ENCODE measurements at regions not wholly inside any gene's neighbourhood (a gene's known extent, or its start where the extent isn't known, plus 50 kb on each side); places are given as distances from the start of the nearest gene placed in this dataset.

DNA sequence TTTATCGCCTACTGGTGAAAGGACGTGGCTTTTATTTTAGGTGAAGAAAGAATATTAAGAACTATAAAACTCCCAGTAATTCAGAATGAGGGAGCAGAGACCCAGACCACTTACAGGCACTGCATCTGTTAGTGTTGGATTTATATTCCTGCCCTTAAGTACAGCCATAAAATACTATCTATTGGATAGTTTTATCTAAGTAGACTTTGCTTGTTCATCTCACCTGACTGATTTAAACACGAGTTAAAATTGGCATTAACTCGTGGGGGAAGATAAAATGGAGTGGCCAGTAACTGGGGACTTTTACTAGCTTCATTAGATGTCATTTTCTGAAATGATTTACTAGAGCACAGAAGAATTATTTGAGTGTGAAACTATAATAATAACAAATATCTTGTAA, 1377.5 kb upstream of the TMEM132C start:
- H3K36me3 ChIP-seq (ENCODE audit: insufficient read depth, low read length), result no peaks in the 10 kb centered on the region
- H3K9me3 ChIP-seq (ENCODE audit: control insufficient read depth, insufficient read depth, low read length), result no peaks in the 10 kb centered on the region
- H3K4me1 ChIP-seq (ENCODE audit: insufficient read depth, low read length), result no peaks in the 10 kb centered on the region
- H3K9ac ChIP-seq (ENCODE audit: low read depth, low read length), result no peak overlapping the region

DNA sequence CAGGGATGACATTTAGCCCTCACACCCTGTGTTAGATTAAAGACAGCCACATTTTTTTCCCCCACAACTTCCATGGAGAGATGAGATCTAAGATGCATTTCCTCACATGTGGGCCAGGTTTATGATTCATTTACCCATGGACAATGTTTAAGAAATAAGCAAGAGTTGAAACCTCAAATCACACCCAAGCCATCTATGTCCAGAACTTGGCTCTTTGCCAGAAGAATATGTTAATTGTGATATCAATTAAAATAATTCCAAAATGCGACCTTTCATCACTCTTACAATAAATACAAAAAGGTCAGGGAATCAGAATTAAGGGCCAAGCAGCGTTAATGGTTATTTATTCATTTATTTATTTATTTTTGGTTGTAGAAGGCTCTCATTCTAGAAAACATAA, 1376.9 kb upstream of the TMEM132C start:
- no peak overlapping the region for H3K9ac ChIP-seq (ENCODE audit: low read depth, low read length)
- H3K36me3 ChIP-seq (ENCODE audit: insufficient read depth, low read length), result no peaks in the 10 kb centered on the region
- no peaks in the 10 kb centered on the region for H3K9me3 ChIP-seq (ENCODE audit: control insufficient read depth, insufficient read depth, low read length)
- no peaks in the 10 kb centered on the region for H3K4me1 ChIP-seq (ENCODE audit: insufficient read depth, low read length)

GRCh38 chr12:126891789-126892188, 1375.2 kb upstream of the TMEM132C start:
- Histone ChIP-seq H3K36me3 (ENCODE audit: insufficient read depth, low read length) (no peaks in the 10 kb centered on the region), H3K4me1 (ENCODE audit: insufficient read depth, low read length) (no peaks in the 10 kb centered on the region), H3K9me3 (ENCODE audit: control insufficient read depth, insufficient read depth, low read length) (no peaks in the 10 kb centered on the region), H3K9ac (ENCODE audit: low read depth, low read length) (no peak overlapping the region)

DNA sequence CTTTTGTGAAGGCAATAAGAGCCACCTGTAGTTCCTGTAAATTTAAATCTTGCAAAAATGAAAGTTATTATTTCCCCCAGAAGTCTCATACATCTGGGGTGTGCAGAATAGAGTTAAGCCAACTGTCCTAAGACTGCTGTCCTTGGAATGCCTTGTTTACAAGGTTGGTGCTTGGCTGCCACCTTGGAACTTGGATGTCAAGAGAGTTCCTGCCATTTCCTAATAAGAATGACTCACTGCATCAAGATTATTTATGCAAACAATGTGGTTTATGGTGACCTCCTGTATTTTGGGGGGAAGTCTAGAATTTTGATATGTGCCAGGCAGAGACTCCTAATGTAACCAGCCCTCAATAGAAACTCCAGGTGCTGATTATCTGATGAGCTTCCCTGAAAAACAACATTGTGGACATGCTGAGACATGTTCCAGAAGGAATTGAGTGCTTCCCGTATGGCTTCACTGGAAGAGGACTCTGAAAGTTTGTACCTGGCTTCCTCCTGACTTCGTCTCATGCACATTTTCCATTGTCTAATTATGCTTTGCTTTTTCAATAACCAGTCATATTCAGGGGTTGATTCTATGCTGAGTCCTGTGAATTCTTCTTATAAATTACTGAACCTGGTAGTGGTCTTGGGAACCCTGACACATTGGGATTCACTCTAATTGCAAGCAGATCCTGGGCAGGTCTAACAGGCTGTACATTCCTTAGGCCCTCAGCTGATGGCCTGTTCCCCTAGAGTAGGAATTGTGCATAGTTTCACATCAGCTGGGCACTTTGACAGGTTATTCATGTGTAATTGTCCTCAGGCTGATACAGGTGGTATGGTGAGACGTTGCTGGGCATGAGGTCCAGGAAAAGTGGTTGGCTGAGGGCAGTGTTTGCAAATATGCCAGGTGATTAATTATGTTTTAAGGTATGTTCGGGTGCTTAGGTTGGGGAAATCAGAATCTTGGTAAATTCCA, 1370.7 kb upstream of the TMEM132C start:
- no peak overlapping the region for H3K9ac ChIP-seq (ENCODE audit: low read depth, low read length)

GRCh38 chr12:126897102-126897501, 1369.9 kb upstream of the TMEM132C start:
- Histone ChIP-seq H3K36me3 (ENCODE audit: insufficient read depth, low read length) (no peaks in the 10 kb centered on the region), H3K9me3 (ENCODE audit: control insufficient read depth, insufficient read depth, low read length) (no peaks in the 10 kb centered on the region), H3K4me1 (ENCODE audit: insufficient read depth, low read length) (peaks cover 10% of the 10 kb centered on the region), H3K9ac (ENCODE audit: low read depth, low read length) (no peak overlapping the region)

More for the DNA sequence above, 1370.7 kb upstream of the TMEM132C start:
- Histone ChIP-seq H3K4me1 (ENCODE audit: insufficient read depth, low read length) (peaks cover 10% of the 10 kb centered on the region), H3K36me3 (ENCODE audit: insufficient read depth, low read length) (no peaks in the 10 kb centered on the region), H3K9me3 (ENCODE audit: control insufficient read depth, insufficient read depth, low read length) (no peaks in the 10 kb centered on the region)

DNA sequence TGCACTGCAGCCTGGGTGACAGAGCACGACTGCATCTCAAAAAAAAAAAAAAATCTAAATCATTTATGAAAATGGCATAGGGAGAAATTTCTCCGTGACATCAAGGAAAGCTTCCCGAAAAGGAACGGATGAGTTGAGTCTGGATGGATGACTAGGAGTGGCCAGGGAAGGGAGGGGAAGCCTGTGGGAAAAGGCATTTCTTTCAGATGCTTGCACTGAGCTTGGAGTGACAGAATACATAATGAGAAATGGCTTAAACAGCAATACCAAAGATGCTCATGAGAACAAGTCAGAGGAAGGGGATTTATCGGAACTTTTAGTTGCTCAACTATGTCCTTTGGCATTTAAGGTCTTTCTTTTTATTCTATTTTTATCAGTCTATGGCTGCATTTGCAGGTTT, 1369.2 kb upstream of the TMEM132C start:
- H3K4me1 ChIP-seq (ENCODE audit: insufficient read depth, low read length), result peaks cover 15% of the 10 kb centered on the region
- no peaks in the 10 kb centered on the region for H3K36me3 ChIP-seq (ENCODE audit: insufficient read depth, low read length)
- no peak overlapping the region for H3K9ac ChIP-seq (ENCODE audit: low read depth, low read length)
- no peaks in the 10 kb centered on the region for H3K9me3 ChIP-seq (ENCODE audit: control insufficient read depth, insufficient read depth, low read length)

DNA sequence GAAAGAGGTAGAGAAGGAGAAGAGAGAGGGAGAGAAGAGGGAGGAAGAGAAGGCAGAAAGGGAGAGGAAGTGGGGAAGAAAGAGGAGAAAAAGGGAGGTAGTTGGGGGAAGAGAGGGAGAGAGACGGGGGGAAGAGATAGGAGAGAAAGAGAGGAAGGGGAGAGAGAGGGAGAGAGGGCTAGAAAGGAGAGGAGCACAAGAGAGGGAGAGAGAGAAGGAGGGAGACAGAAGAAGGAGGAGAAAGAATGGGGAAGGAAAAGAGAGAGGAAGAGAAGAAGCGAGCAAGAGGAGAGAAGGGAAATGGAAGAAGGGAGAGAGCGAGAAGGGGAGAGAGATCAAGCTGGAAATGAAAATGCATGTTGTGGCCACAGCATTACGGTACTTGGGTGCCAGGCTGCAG, 1368.4 kb upstream of the TMEM132C start:
- no peaks in the 10 kb centered on the region for H3K36me3 ChIP-seq (ENCODE audit: insufficient read depth, low read length)

GRCh38 chr12:126899926-126900792, 1366.8 kb upstream of the TMEM132C start:
- no peak overlapping the region for H3K9ac ChIP-seq (ENCODE audit: low read depth, low read length)
- H3K9me3 ChIP-seq (ENCODE audit: control insufficient read depth, insufficient read depth, low read length), result no peaks in the 10 kb centered on the region
- peaks cover 20% of the 10 kb centered on the region for H3K4me1 ChIP-seq (ENCODE audit: insufficient read depth, low read length)
- H3K36me3 ChIP-seq (ENCODE audit: insufficient read depth, low read length), result no peaks in the 10 kb centered on the region

More for the DNA sequence above, 1368.4 kb upstream of the TMEM132C start:
- no peak overlapping the region for H3K9ac ChIP-seq (ENCODE audit: low read depth, low read length)
- H3K9me3 ChIP-seq (ENCODE audit: control insufficient read depth, insufficient read depth, low read length), result no peaks in the 10 kb centered on the region
- peaks cover 19% of the 10 kb centered on the region for H3K4me1 ChIP-seq (ENCODE audit: insufficient read depth, low read length)

- no peak overlapping the region for H3K9ac ChIP-seq (ENCODE audit: low read depth, low read length)
- H3K36me3 ChIP-seq (ENCODE audit: insufficient read depth, low read length), result no peaks in the 10 kb centered on the region
- peaks cover 32% of the 10 kb centered on the region for H3K4me1 ChIP-seq (ENCODE audit: insufficient read depth, low read length)
- no peaks in the 10 kb centered on the region for H3K9me3 ChIP-seq (ENCODE audit: control insufficient read depth, insufficient read depth, low read length)
These were observed 1363.7 kb upstream of the TMEM132C start for GRCh38 chr12:126903027-126903876.

DNA sequence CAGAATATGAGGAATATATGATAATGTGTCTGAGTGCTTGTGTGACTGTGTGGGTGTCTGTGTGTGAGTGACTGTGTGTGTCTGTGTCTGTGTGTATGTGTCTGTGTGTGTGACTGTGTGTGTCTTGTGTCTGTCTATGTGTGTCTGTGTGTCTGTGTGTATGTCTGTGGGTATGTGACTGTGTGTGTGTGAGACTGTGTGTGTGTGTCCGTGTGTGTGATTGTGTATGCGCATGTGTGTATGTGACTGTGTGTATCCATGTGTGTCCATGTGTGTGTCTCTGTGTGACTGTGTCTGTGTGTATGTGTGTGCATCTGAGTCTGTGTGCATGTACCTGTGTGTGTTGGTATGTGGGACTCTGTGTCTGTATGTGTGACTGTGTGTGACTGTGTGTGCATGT, 1361.2 kb upstream of the TMEM132C start:
- Histone ChIP-seq H3K9ac (ENCODE audit: low read depth, low read length) (no peak overlapping the region), H3K4me1 (ENCODE audit: insufficient read depth, low read length) (peaks cover 27% of the 10 kb centered on the region), H3K9me3 (ENCODE audit: control insufficient read depth, insufficient read depth, low read length) (no peaks in the 10 kb centered on the region), H3K36me3 (ENCODE audit: insufficient read depth, low read length) (no peaks in the 10 kb centered on the region)

DNA sequence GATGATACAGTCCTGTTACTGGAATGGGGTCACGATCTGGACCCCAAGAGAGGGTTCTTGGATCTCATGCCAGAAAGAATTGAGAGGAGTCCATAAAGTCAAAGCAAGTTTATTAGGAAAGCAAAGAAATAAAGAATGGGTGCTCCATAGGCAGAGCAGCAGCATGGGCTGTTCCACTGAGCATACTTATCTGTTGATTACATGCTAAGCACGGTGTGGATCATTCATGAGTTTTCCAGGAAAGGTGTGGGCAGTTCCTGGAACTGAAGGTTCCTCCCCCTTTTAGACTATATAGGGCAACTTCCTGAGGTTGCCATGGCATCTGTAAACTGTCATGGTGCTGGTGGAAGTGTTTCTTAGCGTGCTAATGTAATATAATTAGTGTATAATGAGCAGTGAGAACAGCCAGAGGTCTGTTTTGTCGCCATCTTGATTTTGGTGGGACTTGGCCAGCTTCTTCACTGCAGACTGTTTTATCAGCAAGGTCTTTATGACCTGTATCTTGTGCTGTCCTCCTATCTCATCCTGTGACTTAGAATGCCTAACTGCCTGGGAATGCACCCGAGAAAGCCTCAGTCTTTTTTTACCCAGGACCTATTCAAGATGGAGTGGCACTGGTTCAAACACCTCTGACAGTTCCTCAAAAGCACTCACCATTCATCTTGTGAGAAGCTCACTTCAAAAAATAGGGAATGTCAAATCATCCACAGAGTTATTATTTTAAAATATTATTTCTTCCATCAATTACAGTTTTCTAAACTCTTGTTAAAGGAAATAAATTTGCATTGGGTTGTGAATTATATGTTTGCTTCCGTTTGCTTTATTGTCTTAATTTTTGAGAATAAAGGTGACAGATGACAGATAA, 1358.8 kb upstream of the TMEM132C start:
- H3K9me3 ChIP-seq (ENCODE audit: control insufficient read depth, insufficient read depth, low read length), result peaks cover 5% of the 10 kb centered on the region; the same call in 1 of the 2 replicates
- no peak overlapping the region for H3K9ac ChIP-seq (ENCODE audit: low read depth, low read length)
- peaks cover 13% of the 10 kb centered on the region; the same call in 1 of the 2 replicates for H3K4me1 ChIP-seq (ENCODE audit: insufficient read depth, low read length)
- no peaks in the 10 kb centered on the region for H3K36me3 ChIP-seq (ENCODE audit: insufficient read depth, low read length)

GRCh38 chr12:126908765-126909142, 1358.2 kb upstream of the TMEM132C start:
- no peaks in the 10 kb centered on the region for H3K36me3 ChIP-seq (ENCODE audit: insufficient read depth, low read length)
- peaks cover 5% of the 10 kb centered on the region; the same call in 1 of the 2 replicates for H3K9me3 ChIP-seq (ENCODE audit: control insufficient read depth, insufficient read depth, low read length)
- H3K9ac ChIP-seq (ENCODE audit: low read depth, low read length), result no peak overlapping the region
- H3K4me1 ChIP-seq (ENCODE audit: insufficient read depth, low read length), result peaks cover 13% of the 10 kb centered on the region; the same call in 1 of the 2 replicates

GRCh38 chr12:126910570-126910969, 1356.4 kb upstream of the TMEM132C start:
- H3K36me3 ChIP-seq (ENCODE audit: insufficient read depth, low read length), result no peaks in the 10 kb centered on the region
- H3K9me3 ChIP-seq (ENCODE audit: control insufficient read depth, insufficient read depth, low read length), result peaks cover 5% of the 10 kb centered on the region; the same call in 1 of the 2 replicates
- no peak overlapping the region for H3K9ac ChIP-seq (ENCODE audit: low read depth, low read length)
- peaks cover 9% of the 10 kb centered on the region; the same call in 1 of the 2 replicates for H3K4me1 ChIP-seq (ENCODE audit: insufficient read depth, low read length)

Measured in ES-I3 (cell line).